HFFc6 (cell line): ENCODE measurements at regions not wholly inside any gene's neighbourhood (a gene's known extent, or its start where the extent isn't known, plus 50 kb on each side); places are given as distances from the start of the nearest gene placed in this dataset.

Experiments used
- DNase-seq: peaks from one replicate; pipeline ENCODE4 v3.0.0-alpha.2; 2018
- H3K27ac Mint-ChIP-seq: 2 replicates; pipeline ENCODE4 v1.8.0; 2020; ENCODE audit warnings: mild to moderate bottlenecking, mixed read lengths
- H3K27me3 Mint-ChIP-seq: 2 replicates; pipeline ENCODE4 v1.8.0; 2021; ENCODE audit warnings: mild to moderate bottlenecking, moderate library complexity, mixed read lengths; ENCODE audit not compliant: insufficient read depth
- H3K36me3 Mint-ChIP-seq: 2 replicates; pipeline ENCODE4 v1.8.0; 2021; ENCODE audit warnings: low read depth, mixed read lengths
- H3K4me1 Mint-ChIP-seq: 2 replicates; pipeline ENCODE4 v1.8.0; 2020; ENCODE audit warnings: low read depth, mixed read lengths
- H3K4me3 Mint-ChIP-seq: 2 replicates; pipeline ENCODE4 v1.8.0; 2020; ENCODE audit warnings: mild to moderate bottlenecking, moderate library complexity, mixed read lengths
- H3K9me3 Mint-ChIP-seq: 2 replicates; pipeline ENCODE4 v1.8.0; 2020; ENCODE audit warnings: mild to moderate bottlenecking, mixed read lengths
- CTCF ChIP-seq: fragments of 200-600 bp; sonication (generic); IDR thresholded peaks from 2 replicates; pipeline ENCODE4 v1.5.0; 2021; ENCODE audit warnings: antibody characterized with exemption, mild to moderate bottlenecking

- DNase-seq: no peak
- Mint-ChIP-seq H3K36me3 (no peaks in the 10 kb centered on the region), H3K4me1 (no peaks in the 10 kb centered on the region), H3K9me3 (peaks cover 20% of the 10 kb centered on the region), H3K4me3 (no peak overlapping the region), H3K27me3 (no peaks in the 10 kb centered on the region), H3K27ac (no peak overlapping the region)
- no peak for TF ChIP-seq CTCF
Observed at GRCh38 chr12:24044941-24045703, 95.7 kb upstream of the SOX5 start.

DNA sequence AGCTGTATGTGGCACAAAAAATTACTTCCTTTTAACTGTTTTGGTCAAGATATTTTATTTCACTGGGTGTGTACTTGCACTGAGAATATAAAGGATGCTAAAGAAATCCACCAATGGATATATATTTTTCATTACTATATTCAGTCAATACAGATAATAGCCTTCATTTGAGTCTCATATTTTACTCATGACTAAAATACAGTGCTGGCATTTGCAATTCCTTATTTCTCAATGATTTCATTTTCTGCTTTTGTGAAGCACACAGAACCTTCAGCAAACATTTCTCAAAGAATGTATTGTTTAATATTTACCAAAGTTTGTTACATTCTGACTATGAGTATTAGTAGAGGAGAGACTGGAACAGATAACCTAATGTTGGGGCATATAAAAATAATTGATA lies 93.2 kb upstream of the SOX5 start:
- Mint-ChIP-seq H3K27me3 (no peaks in the 10 kb centered on the region), H3K9me3 (peaks cover 20% of the 10 kb centered on the region), H3K4me1 (no peaks in the 10 kb centered on the region), H3K36me3 (no peaks in the 10 kb centered on the region), H3K27ac (no peak overlapping the region), H3K4me3 (no peak overlapping the region)
- DNase-seq: no peak
- no peak for TF ChIP-seq CTCF

GRCh38 chr12:24039113-24039525 lies 89.6 kb upstream of the SOX5 start:
- no peak overlapping the region for H3K27ac Mint-ChIP-seq
- H3K4me1 Mint-ChIP-seq: no peaks in the 10 kb centered on the region
- H3K27me3 Mint-ChIP-seq: no peaks in the 10 kb centered on the region
- no peak for DNase-seq
- no peak for TF ChIP-seq CTCF
- no peaks in the 10 kb centered on the region for H3K36me3 Mint-ChIP-seq
- no peak overlapping the region for H3K4me3 Mint-ChIP-seq
- H3K9me3 Mint-ChIP-seq: peaks cover 17% of the 10 kb centered on the region

DNA sequence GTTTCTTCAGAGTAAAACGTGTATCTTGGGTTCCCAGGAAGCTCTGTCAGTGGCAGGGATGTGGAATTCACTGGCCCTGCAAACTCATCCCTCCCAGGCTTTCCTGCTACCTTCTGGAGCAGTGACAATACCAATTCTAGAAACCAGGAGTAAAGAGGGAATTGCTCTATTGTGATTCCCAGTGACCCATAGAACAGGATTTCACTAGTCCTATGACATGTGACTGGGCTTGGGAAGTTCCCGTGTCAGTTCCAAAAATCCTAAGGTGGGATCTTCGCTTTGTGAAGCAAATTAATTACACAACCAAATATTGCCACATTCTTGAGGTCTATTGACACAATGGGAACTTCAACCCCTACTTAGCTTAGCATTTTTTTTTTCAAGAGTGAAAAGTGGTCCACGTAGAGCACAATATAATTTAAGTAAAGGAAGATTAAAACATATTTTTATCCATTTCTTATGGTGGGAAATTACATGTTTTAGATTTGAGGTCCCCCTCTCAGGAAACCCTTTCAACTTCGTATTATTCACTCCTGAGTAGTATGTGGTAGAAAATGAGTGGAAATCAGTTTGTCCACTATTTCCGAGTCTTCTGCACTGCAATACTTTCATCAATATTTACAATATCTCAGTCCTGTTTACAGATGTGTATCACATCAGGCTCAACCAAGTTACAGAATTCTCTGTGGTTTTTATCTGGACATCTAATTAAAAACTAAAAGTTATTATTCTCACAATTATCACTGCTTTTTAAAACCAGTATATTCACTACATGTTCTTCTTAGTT lies 88.9 kb upstream of the SOX5 start:
- Mint-ChIP-seq H3K9me3 (peaks cover 17% of the 10 kb centered on the region), H3K4me1 (no peaks in the 10 kb centered on the region), H3K4me3 (no peak overlapping the region), H3K36me3 (no peaks in the 10 kb centered on the region), H3K27ac (no peak overlapping the region), H3K27me3 (no peaks in the 10 kb centered on the region)
- no peak for DNase-seq
- TF ChIP-seq CTCF: no peak

DNA sequence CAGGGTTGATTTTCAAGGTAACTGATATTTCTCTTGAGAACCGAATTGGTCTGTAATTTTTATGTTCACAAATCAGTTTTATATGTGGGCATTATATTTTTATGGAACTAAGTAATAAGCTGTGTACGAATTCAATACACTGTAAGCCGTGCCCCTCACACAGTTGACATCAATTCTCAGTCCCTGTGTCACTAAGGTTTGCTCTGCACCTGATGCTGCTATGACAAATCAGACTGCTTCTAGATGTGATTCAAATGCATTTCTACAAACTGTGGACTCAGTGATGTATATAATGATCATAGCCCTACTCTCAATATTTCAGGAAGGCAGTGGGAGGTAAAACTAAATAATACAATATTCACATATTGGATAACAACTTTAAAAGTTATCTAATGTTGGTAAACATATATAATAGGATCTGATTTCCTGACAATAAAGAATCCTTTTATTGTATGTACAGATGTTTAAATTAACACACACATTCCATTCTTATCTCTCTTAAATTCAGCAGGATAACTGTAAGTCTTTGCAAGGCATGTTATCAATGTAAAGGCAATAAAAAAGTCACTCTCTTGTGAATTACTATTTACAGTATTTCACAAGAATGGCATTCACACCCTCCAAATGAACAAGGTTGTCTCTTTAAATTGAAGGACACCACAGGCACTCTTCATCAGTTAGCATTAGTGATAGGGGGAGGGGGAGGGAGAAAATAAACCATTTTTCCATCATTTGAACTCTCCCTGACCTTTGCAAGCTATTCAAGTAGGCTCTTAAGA lies 87.2 kb upstream of the SOX5 start:
- Mint-ChIP-seq H3K27ac (no peak overlapping the region), H3K4me1 (no peaks in the 10 kb centered on the region), H3K9me3 (peaks cover 17% of the 10 kb centered on the region), H3K27me3 (no peaks in the 10 kb centered on the region), H3K36me3 (no peaks in the 10 kb centered on the region), H3K4me3 (no peak overlapping the region)
- DNase-seq: no peak
- no peak for TF ChIP-seq CTCF
